NCI-H510A (cell line): ENCODE measurements at regions not wholly inside any gene's neighbourhood (a gene's known extent, or its start where the extent isn't known, plus 50 kb on each side); places are given as distances from the start of the nearest gene placed in this dataset.

Source experiments
- DNase-seq: peaks from one replicate; lab custom pipeline; 2025; lab: John Stamatoyannopoulos, UW

GRCh38 chr9:2313512-2313911, 298.4 kb downstream of the SMARCA2 start:
- no peak for DNase-seq

DNA sequence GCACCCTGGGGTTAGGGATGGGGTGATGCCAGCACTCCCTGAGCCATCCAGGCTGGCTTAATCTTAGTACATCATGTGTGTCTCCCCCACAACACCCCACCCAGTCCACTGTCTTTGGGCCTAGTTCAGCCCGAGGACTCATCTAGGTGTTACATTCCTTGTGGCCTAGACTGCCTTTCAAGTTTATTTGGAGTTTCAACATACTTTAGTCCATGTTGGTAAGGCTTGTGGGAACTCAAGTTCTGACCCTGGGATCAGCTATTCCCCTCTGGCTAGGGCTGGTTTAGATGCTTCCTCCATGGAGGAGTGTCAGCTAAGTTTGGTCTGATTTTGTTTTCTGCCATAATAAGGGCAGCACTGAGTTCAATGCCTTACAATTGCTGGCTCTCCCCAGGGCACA, 302.4 kb downstream of the SMARCA2 start:
- DNase-seq = no peak

GRCh38 chr9:2319421-2319820, 302.2 kb upstream of the VLDLR start:
- no peak for DNase-seq

- no peak for DNase-seq
Measured at GRCh38 chr9:2320114-2320513, 301.5 kb upstream of the VLDLR start.

DNA sequence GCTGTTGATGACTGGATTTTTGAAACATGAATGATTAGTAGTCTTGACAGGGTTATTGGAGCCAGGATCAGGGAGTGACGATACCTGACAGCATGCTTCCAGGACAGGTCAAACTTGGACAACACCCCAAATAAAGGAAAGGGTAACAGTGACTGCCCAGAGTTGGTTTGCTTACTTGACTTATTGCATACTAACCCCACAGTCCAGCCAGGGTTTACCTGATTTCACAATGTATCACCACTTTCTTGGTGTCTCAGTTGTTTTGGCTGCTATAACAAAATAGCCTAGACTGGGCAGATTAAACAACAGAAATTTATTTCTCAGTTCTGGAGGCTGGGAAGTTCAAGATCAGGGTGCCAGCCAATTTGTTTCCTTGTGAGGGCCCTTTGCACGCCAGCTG, 301.0 kb upstream of the VLDLR start:
- no peak for DNase-seq

- DNase-seq = no peak
Measured at GRCh38 chr9:2321523-2322148, 300.0 kb upstream of the VLDLR start.

DNA sequence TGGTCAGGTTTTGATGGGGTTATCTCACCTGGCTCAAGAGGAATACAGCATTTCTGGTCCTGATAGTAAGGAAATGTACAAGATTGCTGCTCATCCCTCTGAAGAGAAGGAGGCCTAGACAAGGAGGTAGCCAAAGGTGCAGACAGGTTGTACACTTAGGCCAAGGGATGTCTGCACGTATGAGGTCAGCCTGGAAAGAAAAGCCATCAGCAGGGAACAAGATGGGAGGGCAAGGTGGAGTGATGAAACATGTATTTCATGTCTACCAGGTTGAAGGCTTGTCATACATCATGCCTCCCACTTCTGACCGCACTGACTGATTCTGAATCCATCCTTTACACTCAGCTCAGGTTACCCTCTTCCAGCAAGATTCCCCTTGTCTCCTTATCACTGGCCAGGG, 296.8 kb upstream of the VLDLR start:
- no peak for DNase-seq

GRCh38 chr9:2332663-2333062, 288.9 kb upstream of the VLDLR start:
- DNase-seq = no peak

- no peak for DNase-seq
Measured at GRCh38 chr9:2335260-2335659, 286.3 kb upstream of the VLDLR start.

DNA sequence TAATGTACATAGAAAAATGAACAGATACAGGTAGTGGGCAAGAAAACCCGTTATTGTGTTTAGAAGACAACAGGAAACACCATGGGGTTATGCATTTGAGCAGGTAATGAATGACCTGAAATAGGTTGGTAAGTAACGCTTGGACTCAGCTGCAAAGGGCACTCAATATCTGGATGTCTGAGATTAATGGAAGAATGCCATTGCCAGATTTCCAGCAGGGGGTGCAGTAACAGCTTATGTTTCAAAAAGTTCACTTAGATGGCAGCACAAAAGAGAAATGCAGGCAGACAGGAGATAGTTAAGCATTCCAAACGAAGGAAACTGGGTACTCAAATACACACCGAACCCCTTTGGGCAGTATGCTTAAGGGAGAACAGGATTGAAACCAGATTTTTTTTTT, 285.5 kb upstream of the VLDLR start:
- DNase-seq = peak; percentile 6

DNA sequence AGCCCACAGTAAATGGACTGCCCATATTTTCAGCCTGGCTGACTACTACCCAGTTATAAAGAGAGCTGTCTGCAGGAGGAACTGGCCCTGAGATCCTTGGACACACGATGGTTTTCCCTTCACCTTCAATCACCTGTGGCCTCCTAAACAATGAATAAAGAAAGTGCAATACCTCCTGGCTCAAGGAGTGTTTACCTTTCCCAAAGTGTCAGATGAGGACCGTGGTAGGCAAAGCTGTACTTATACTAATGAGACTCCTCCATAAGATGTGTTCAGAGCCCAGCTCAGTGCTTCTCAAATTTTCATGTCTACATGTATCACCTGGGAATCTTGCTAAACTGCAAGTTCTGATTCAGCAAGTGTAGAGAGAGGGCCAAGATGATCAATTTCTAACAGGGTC, 284.5 kb upstream of the VLDLR start:
- DNase-seq = peak; percentile 17

GRCh38 chr9:2337627-2338026, 284.0 kb upstream of the VLDLR start:
- DNase-seq = no peak

GRCh38 chr9:2338777-2339365, 282.7 kb upstream of the VLDLR start:
- peak; percentile 20 for DNase-seq

DNA sequence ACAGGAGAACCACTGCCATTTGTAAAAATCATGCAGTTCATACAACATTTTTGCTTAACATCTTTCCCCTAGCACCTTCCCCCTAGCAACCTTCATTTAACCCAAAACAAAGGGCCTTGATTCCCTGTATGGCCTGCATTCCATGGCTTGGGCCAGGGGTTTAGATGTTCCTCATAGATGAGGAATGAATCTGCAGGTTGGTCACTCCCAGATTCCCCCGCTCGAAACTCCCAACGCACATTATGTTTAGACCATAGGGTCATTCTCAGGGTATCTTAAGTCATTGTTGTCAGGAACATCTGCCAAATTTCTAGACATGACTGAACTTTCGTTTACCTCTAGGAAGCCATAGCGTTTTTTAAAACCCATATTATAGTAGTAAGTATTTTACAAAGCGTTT, 282.2 kb upstream of the VLDLR start:
- DNase-seq = no peak

DNA sequence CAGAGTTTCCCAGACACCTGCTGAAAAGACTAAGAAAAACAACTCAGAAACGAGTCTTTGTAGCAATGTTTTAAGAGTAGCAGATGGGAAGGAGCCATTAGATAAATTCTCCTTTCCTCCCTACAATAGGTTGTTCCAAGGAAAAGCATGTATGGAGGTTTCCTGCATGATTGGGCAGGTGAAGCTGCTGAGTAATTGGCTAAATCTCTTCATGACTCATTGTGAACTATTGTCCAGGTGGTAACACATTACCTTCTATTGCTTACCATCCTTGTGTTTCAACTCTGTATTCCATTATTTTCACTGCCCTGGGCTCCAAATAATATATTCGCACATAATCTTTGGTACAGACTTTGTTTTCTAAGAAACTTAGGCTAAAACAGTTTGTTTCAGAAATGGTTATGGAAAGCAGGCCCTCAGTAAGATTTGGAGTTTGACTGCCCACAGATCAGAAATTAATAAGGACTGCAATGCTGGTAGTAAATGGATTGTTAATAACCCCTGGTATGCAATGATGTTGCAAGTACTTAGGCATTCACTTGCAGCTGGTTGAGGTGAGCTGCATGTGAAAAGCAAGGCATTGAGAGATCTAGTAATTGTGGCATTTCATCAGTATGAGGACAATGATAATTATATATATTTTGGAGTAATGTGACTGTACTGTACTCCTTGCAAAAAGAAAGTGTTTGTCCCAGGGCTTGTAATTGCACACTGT, 281.4 kb upstream of the VLDLR start:
- DNase-seq = no peak

DNA sequence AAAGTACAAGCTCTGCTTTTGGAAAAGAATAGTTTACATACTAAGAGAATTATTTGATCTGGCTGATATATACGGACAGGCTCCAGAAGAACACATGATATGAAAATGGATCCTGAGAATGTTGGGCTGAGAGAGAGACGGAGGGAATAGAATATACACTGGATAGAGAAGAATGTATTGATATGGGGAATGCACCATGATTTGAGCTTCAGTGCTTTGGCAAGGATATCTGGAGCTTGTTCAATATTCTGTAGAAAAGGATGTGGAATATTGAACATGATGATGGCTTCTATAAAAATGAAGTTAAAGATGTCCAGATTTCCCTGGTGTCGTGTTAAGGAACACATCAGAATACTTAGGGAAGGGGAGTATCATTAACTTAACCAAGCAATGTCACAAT, 280.5 kb upstream of the VLDLR start:
- no peak for DNase-seq

GRCh38 chr9:2341956-2342355, 279.6 kb upstream of the VLDLR start:
- DNase-seq = no peak

- DNase-seq = no peak
Measured at GRCh38 chr9:2343756-2344155, 277.8 kb upstream of the VLDLR start.

GRCh38 chr9:2344436-2344835, 277.2 kb upstream of the VLDLR start:
- no peak for DNase-seq

- DNase-seq = no peak
Measured at GRCh38 chr9:2345013-2345412, 276.6 kb upstream of the VLDLR start.

GRCh38 chr9:2346277-2346913, 275.2 kb upstream of the VLDLR start:
- DNase-seq = no peak

DNA sequence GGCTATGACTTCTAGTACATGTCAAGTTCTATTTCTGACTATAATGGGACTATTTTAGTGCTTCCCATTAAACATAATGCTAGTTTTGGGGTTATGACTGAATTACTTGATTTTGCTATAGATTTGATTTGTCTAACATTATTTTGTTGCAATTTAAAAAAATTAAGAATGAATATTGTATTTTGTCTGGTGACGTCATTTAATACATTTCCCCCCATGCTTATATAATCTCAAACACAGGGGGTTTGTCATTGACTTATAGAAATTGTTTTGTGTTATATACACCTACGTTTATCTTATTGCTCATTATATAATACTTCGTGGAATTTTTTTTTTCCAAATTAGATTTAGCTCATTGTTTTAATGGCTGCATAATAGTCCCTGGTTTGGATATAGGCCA, 270.3 kb upstream of the VLDLR start:
- no peak for DNase-seq

GRCh38 chr9:2354216-2354615, 267.4 kb upstream of the VLDLR start:
- DNase-seq = no peak
